ENCODE measurements at regions not wholly inside any gene's neighbourhood (a gene's known extent, or its start where the extent isn't known, plus 50 kb on each side); places are given as distances from the start of the nearest gene placed in this dataset.
A peak's percentile ranks its signal among the peaks of the same experiment; 100 is the strongest.

GRCh38 chr17:72208832-72209231 is 88.0 kb downstream of the SOX9 start:
- DNase-seq (ENCODE audit: low read depth) = no peak

GRCh38 chr17:72212041-72212440 is 91.2 kb downstream of the SOX9 start:
- DNase-seq (ENCODE audit: low read depth) = no peak

DNA sequence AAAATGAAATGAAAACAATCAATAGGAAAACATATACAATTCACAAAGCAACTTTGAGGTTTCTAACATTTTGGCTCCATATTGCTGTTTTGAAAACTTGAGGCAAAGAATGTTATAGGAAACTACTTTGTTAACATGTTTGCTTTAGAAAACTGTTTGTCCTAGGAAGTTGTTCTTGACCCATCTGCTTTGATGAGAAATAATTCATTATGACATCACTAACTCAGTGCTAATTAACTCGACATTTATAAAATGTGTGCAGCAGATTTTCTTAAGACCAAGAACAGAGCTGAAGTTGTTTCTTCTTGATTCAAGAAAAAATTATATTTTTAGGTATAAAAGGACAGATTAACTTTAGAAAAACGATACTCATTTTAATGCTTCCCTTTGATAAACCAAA is 94.7 kb downstream of the SOX9 start:
- no peak for DNase-seq (ENCODE audit: low read depth)

DNA sequence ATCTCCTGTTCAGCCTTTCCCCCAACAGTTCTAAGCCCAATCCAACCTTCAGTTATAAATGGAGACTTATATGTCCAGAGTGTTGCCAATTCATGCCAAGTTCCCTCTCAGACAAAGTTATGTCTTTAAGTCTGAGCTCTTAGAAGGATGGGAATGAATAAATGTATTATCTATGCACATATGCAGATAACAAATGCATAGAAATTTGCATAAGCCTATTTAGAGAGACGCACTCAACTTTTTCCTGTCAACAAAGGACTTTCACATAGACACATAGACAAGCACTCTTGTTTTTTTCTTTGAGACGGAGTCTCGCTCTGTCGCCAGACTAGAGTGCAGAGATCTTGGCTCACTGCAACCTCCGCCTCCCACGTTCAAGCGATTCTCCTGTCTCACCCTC is 95.1 kb downstream of the SOX9 start:
- DNase-seq (ENCODE audit: low read depth) = no peak

GRCh38 chr17:72219137-72219823 is 98.5 kb downstream of the SOX9 start:
- DNase-seq (ENCODE audit: low read depth) = peak; percentile 26

- DNase-seq (ENCODE audit: low read depth) = no peak
Measured at GRCh38 chr17:72219824-72220493, 99.1 kb downstream of the SOX9 start.

DNA sequence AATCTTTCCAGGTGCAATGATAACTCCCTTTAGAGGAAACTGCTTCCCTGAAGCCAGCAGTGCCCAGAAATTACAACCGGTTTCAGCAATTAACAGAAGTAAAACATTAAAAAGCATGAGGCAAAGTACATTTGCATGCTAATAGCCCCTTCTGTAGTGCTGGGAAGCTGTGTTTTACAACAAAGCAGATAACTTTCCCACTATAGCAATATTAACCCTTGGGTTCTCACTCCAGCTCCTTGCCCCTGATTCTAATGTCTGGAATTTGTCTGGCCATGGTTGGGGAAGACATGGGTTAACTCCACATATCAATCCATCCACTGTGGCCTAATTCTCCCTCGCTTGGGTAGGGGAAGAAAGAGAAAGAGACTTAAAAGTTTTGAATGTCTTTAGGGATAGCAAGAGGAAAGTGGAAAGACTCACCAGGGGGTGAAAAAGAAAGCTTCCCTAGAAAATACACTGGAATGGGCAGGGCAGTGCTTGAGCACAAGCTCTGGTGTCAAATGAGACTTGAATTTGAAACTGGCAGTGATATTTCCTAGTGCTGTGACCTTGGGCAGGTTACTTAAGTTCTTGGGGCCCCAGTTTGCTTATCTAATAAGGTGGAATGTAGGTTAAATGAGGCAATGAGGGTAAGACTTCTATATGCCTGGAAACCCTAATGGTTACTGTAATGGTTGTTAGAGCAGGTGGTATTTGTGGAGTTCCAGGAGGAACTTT is 102.0 kb downstream of the SOX9 start:
- DNase-seq (ENCODE audit: low read depth) = no peak

GRCh38 chr17:72223866-72224291 is 103.1 kb downstream of the SOX9 start:
- no peak for DNase-seq (ENCODE audit: low read depth)

- no peak for DNase-seq (ENCODE audit: low read depth)
Measured at GRCh38 chr17:72226322-72226721, 105.5 kb downstream of the SOX9 start.

DNA sequence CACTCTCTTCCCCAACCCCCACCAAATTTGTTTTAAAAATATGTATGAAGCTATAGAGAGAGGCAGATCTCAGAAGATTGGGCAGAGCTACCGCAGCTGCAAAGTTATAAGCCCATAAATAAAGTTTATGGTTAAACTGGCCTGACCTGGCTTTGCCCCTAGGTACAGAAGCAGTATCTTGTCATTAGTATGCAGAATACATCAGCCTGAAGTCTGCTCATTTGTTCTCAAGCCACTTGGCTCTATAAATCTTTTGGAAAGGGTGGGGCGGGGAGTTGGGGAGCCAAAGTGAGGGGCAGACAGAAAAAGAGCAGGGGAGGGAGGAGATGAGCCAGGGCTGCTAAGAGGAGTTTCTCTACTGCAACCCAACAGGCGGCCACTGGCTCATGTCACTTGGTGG is 113.2 kb downstream of the SOX9 start:
- no peak for DNase-seq (ENCODE audit: low read depth)

GRCh38 chr17:72234985-72235384 is 114.2 kb downstream of the SOX9 start:
- DNase-seq (ENCODE audit: low read depth) = peak; percentile 5

DNA sequence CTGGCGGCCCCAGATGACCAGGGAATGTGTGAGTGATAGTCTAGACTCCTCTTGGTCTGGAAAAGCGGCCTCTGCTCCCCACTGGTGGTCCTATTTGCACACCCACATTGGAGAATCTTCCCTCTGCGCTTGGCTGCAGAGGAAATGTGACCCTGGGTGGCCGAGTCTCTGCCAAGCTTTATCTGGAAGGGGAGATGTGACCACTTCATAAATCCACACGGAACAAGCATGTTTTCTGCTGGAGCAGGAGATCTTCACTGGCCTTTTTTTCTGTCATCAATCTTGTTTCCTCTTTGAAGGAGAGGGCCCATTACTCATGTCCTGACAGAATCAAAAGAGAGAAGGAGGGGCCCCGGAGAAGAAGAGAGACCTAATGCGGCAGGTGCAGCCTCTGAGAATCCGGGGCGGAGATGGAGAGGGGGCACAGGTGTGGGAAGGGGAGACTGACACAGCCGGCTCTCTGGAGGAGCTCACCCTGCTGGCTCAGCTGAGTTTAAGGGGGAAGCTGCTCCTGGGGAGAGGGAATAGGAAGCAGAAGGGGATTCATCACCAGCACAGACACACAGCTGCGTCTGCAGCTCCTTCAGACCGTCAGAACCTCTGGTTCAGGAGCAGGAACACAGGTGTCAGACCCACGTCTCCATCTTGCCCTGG is 116.3 kb downstream of the SOX9 start:
- no peak for DNase-seq (ENCODE audit: low read depth)

GRCh38 chr17:72238157-72238673 is 117.4 kb downstream of the SOX9 start:
- DNase-seq (ENCODE audit: low read depth) = no peak

DNA sequence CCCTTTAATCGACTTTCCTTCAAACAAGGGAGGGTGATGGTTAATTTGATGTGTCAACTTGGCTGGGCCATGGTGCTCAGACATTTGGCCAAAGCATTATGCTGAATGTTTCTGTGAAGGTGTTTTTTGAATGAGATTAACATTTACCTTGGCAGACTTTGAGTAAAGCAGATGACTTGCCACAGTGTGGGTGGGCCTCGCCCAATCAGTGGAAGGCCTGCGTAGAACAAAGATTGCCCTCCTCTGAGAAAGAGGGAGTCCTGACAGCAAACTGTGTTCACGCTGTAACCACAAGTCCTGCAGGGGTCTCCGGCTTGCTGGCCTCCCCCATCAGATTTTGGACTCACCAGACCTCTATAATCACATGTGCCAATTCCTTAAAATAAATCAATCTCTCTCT is 118.7 kb downstream of the SOX9 start:
- no peak for DNase-seq (ENCODE audit: low read depth)

- DNase-seq (ENCODE audit: low read depth) = no peak
Measured at GRCh38 chr17:72240333-72240732, 119.5 kb downstream of the SOX9 start.

DNA sequence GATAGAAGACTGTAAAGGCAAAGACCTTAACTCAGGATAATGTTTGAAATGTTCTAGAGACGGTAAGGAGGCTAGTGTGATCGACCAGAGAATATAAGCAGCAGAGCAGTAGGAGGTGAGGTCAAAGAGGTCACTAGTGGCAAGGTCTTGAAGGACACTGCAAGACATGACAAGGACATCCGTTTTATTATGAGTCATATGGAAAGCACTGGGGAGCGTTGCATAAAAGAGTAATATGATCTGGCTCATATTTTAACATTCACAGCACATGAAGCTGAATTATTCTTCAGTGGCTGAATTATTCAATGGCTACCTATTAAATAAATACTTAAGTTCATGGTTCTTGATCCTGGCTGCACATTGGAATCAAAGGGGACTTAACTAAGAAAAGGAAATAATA is 123.7 kb downstream of the SOX9 start:
- DNase-seq (ENCODE audit: low read depth) = peak; percentile 44

GRCh38 chr17:72244956-72245355 is 124.1 kb downstream of the SOX9 start:
- no peak for DNase-seq (ENCODE audit: low read depth)

DNA sequence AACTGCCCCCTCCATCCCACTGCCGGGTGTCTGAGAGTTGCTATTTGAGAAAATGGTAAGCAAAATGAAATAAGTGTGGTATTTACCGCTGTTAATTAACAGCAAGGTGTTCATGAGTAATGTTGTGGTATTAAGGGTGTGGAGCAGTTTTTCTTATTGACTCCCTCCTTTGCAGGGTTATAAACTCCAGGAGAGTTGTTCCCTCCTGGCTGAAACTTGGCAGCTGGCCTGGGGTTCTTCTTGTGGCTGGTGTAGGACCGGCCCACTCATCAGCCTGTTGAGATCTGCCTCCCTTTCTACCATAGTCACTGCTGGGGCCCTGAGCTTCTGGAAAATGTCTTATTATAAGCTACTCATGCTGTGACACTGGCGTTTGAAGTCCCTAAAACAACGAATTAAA is 128.6 kb downstream of the SOX9 start:
- no peak for DNase-seq (ENCODE audit: low read depth)

DNA sequence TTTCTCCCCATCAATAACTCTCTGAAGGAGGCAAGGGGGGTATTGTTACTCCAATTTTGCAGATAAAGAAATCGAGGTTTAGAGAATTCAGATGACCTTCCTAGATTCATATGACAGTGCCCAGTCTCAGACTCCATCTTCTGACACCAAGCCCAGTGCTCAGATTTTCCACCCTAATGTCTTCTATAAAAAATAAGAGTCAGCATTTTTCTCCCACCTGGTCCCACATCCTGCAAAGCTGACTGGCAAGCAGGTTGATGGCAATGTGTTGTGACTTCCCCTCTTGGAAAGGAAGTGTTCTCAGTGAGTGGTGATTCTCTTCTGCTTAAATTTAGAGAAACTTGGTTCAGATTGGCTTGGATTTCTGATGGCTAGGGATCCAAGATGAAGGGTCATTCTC is 129.4 kb downstream of the SOX9 start:
- DNase-seq (ENCODE audit: low read depth) = no peak

- no peak for DNase-seq (ENCODE audit: low read depth)
Measured at GRCh38 chr17:72253597-72253996, 132.8 kb downstream of the SOX9 start.

- no peak for DNase-seq (ENCODE audit: low read depth)
Measured at GRCh38 chr17:72254808-72255449, 134.1 kb downstream of the SOX9 start.

- DNase-seq (ENCODE audit: low read depth) = no peak
Measured at GRCh38 chr17:72255481-72255880, 134.7 kb downstream of the SOX9 start.
